Left ventricle myocardium superior (tissue), 1 donor: ENCODE measurements at regions not wholly inside any gene's neighbourhood (a gene's known extent, or its start where the extent isn't known, plus 50 kb on each side); places are given as distances from the start of the nearest gene placed in this dataset.

Source experiments
- ATAC-seq: fragments of 200-7000 bp; cut with Tn5 transposase; one replicate; pipeline ENCODE4 v1.9.1; 2020; ENCODE audit warnings: mild to moderate bottlenecking, moderate library complexity
- DNase-seq: peaks from one replicate; pipeline ENCODE4 v3.0.0-alpha.2; 2020
- intact Hi-C: fragments of 100-400 bp; cut with micrococcal nuclease; formaldehyde crosslinking; loops from one replicate; pipeline ENCODE4 v1.11.0; 2022
- donor health status: DM: no; HTN: yes; CAD: no; lungs with severe emphysema.

- no peak for ATAC-seq
Measured at GRCh38 chr6:113405326-113406047, 451.7 kb upstream of the MARCKS start.

GRCh38 chr6:113406048-113406695, 451.0 kb upstream of the MARCKS start:
- DNase-seq = no peak
- intact Hi-C loops = no loop called here
- ATAC-seq = no peak

More at GRCh38 chr6:113405326-113406047, 451.7 kb upstream of the MARCKS start:
- intact Hi-C loops = no loop called here
- no peak for DNase-seq

- ATAC-seq = no peak
- intact Hi-C loops = no loop called here
Measured at GRCh38 chr6:113411011-113411410, 446.1 kb upstream of the MARCKS start.

GRCh38 chr6:113412589-113413357, 444.4 kb upstream of the MARCKS start:
- ATAC-seq (no peak), DNase-seq (no peak)
- intact Hi-C loops = no loop called here

More at GRCh38 chr6:113411011-113411410, 446.1 kb upstream of the MARCKS start:
- no peak for DNase-seq

GRCh38 chr6:113414511-113414910, 442.6 kb upstream of the MARCKS start:
- intact Hi-C loops = no loop called here
- DNase-seq = peak; percentile 36
- peak; percentile 86 for ATAC-seq

- ATAC-seq (no peak), DNase-seq (no peak)
- intact Hi-C loops = no loop called here
Measured at GRCh38 chr6:113416170-113416569, 441.0 kb upstream of the MARCKS start.

- no peak for DNase-seq
- no peak for ATAC-seq
- intact Hi-C loops = no loop called here
Measured at GRCh38 chr6:113420290-113420689, 436.9 kb upstream of the MARCKS start.

- ATAC-seq = no peak
- no peak for DNase-seq
- intact Hi-C loops = no loop called here
Measured at GRCh38 chr6:113421997-113422396, 435.1 kb upstream of the MARCKS start.

- intact Hi-C loops = no loop called here
- ATAC-seq (no peak), DNase-seq (no peak)
Measured at GRCh38 chr6:113423956-113424355, 433.2 kb upstream of the MARCKS start.

GRCh38 chr6:113425977-113426660, 431.0 kb upstream of the MARCKS start:
- intact Hi-C loops = no loop called here
- DNase-seq (no peak), ATAC-seq (no peak)

- DNase-seq = no peak
- intact Hi-C loops = no loop called here
- no peak for ATAC-seq
Measured at GRCh38 chr6:113427617-113428016, 429.5 kb upstream of the MARCKS start.

GRCh38 chr6:113428702-113429101, 428.4 kb upstream of the MARCKS start:
- no peak for DNase-seq
- intact Hi-C loops = no loop called here
- no peak for ATAC-seq

- intact Hi-C loops = no loop called here
- DNase-seq = no peak
- no peak for ATAC-seq
Measured at GRCh38 chr6:113432521-113433334, 424.4 kb upstream of the MARCKS start.

GRCh38 chr6:113433335-113433991, 423.7 kb upstream of the MARCKS start:
- ATAC-seq = peak; percentile 90
- intact Hi-C loops = no loop called here
- DNase-seq = peak; percentile 38

- intact Hi-C loops = no loop called here
- no peak for ATAC-seq
- DNase-seq = no peak
Measured at GRCh38 chr6:113434641-113435040, 422.5 kb upstream of the MARCKS start.

- DNase-seq (no peak), ATAC-seq (no peak)
- intact Hi-C loops = no loop called here
Measured at GRCh38 chr6:113437566-113437965, 419.6 kb upstream of the MARCKS start.

GRCh38 chr6:113439866-113440265, 417.3 kb upstream of the MARCKS start:
- intact Hi-C loops = no loop called here
- DNase-seq = no peak
- ATAC-seq = no peak

- intact Hi-C loops = no loop called here
- ATAC-seq (no peak), DNase-seq (no peak)
Measured at GRCh38 chr6:113442040-113442439, 415.1 kb upstream of the MARCKS start.
